Ramos (cell line): ENCODE measurements at regions not wholly inside any gene's neighbourhood (a gene's known extent, or its start where the extent isn't known, plus 50 kb on each side); places are given as distances from the start of the nearest gene placed in this dataset.

Source experiments
- in situ Hi-C: fragments of 300-500 bp; cut with MboI; formaldehyde crosslinking; loops from one replicate; pipeline ENCODE4 v1.14.3; 2022; ENCODE audit warnings: low sequenced_read_pairs; ENCODE audit not compliant: unreplicated experiment

DNA sequence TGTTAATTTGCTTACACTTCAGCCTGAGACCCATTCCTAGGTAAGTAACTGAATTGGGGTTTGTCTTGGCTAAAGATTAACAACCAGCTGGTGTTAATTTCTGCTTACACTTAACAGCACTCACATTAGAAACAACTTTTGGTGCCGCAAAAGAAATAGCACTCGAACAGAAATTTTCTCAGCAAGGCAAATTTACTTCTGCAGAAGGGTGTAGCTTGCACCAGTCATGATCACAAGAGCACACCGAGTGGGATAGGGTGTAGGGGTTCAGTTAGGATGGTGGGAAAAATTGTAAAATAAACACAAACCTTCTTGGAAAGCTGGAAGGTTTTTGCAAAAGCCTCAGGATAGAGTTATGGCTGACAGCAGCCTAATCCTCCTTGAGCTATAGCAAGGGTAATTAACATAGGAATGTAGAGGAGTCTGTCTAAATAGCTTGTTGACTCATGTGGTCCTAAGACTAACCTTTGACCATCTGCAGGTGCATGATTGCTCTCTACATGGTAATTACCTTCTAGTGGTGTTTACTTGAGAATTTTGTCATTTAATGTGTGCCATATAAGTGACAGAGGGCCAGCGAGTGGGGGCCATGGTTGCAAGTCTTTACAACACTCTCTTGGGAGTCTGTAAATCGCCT, 67.8 kb upstream of the CDK13 start:
- in situ Hi-C loops: no loop called here

DNA sequence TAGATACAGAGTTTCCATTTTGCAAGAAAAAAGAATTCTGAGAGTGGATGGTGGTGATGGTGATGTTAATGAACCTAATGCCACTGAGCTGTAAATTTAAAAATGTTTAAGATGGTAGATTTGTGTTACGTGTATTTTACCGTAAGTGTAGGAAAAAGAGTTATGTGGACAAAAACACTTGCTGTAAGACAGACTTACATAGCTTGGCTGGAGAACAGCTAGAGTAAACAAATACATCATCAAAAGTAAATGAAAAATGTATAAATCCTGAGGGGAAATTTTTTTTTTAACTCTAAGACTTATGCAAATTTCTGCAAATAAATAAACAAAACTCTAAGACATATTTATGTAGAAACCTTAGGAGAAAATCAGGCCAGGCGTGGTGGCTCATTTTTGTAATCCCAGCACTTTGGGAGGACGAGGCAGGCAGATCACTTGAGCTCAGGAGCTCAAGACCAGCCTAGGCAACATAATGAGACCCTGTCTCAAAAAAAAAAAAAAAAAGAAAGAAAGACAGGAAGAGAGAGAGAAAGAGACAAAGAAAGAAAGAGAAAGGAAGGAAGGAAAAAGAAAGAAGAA, 66.2 kb upstream of the CDK13 start:
- in situ Hi-C loops: no loop called here

DNA sequence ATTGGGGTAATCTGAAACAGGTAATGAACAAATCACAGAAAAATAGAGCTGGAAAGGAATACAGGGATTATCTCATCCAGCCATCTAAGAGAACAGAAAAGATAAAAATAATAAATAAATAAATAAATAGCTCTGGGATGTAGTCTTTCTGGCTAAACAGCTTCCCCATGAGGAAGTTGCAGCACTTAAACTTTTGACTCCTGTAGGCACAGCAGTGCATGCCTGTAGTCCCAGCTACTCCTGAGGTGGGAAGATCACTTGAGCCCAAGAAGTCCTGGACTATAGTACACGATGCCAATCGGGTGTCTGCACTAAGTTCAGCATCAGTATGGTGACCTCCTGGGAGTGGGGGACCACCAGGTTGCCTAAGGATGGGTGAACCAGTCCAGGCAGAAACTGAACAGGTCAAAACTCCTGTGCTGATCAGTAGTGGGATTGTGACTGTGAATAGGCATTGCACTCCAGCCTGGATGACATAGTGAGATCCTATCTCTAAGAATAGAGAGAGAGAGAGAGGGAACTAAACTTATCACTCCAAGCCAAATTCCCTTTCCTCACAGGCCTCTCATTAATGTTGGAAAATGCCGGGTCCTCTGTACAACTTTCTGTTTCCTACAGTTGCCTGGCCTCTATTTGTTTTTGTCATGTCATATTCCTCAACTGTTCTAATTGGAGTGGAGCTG, 61.7 kb upstream of the CDK13 start:
- in situ Hi-C loops: no loop called here

DNA sequence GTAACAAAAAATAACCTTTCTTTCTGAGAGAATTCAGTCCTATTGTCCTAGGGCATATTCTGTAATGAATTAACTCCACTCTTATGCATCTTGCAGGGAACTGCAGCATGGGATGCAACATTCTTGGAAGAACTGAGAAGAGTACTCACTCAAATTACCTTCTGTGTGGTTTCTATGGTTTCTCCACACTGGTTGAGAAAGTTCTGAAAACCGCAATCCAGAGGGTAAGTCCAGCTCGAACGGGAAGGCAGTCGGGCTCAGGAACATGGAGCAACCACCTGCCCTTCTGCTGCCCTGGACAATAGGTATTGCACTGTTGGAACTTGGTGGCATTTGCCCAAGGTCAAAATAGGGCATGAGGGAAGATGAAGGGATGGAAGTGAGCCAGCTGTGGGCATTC, 59.6 kb upstream of the CDK13 start:
- in situ Hi-C loops: no loop called here

DNA sequence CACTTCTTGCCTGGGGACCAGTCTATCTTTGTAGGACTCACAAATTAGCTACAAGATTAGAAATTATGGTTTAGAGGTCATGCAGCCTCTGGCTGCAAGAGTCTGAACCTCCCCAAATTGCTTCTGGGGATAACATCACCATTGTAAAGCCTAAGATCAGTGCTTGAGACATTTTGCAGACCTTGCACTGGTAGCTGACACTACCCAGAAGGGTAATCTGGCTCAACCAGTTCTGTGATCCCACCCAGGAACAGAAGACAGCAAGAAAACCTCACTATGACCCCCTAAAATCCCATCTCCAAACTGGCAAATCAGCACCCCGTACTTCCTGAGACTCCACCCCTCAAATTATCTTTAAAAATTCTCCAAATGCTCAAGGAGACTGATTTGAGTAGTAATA, 58.2 kb upstream of the CDK13 start:
- in situ Hi-C loops: no loop called here

DNA sequence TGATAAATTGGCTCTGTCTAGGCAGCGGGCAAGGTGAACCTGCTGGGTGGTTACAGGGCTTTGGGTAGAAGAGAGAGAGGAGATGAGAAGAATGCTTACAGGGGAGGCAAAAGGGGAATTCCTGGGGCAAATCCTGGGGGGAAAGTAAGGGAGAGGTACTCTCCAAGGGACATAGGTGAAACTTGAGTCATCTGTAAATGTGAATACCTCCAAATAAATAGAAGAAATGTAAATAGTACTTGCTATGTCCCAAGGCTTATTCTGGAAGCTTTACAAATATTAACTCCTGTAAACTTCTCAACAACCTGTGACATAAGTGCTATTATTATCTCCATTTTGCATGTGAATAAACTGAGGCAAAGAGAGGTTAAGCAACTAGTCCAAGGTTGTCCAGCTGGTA, 57.7 kb upstream of the CDK13 start:
- in situ Hi-C loops: no loop called here

DNA sequence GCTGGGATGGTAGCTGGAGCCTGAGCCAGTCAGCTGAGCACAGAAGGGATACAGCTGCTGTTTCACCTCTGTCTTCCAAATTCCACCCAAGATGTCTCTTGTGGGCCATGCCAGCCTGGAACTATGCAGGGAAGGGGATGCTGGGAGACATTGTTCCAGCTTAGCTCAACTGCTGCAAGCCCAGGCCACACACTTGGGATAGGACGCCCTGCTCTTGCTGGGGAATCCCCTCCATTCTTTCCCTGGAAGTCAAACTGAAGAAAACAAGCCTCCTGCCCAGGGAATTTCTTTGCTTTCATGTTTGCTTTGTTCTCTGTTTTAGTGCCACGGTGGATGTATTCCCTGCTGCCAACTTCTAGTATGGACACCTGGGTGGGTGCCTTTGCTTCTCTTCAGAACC, 55.2 kb upstream of the CDK13 start:
- in situ Hi-C loops: loop anchor here (5.0 kb wide), 1 partner anchor 157 kb away; no protein-coding TSS in a partner anchor

DNA sequence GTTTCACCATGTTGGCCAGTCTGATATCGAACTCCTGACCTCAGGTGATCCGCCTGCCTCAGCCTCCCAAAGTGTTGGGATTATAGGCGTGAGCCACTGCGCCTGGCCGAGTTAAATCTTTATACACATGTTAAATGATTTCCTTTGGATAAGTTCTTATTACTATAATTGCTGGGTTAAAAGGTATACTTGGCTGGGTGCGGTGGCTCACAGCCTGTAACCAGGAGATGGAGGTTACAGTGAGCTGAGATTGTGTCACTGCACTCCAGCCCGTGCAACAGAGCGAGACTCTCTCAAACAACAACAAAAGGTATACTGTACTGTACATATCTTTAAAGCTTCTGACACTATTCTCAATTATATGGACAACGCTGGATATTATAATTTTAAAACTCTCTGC, 53.2 kb upstream of the CDK13 start:
- in situ Hi-C loops: loop anchor here (5.0 kb wide), 1 partner anchor 155 kb away; no protein-coding TSS in a partner anchor

DNA sequence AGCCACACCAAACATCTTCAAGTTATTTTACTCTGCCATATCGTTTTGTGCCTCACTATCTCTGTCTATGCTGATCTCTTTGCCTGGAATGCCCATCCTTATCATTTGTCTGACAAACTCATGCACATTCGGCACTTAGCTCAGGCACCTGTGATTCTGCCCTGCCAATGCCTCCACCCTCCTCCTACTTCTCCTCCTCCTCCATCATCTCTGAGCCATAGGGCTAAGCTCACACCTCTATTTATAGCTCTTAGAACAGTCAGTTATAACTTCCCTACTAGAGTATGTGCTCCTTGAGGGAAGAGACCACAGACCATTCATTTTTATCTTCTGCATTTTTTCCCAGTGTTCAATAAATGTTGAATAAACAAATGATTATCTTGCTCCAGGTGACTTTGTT, 51.2 kb upstream of the CDK13 start:
- in situ Hi-C loops: loop anchor here (5.0 kb wide), 1 partner anchor 153 kb away; no protein-coding TSS in a partner anchor
